HG02938 (cell line): ENCODE measurements at regions not wholly inside any gene's neighbourhood (a gene's known extent, or its start where the extent isn't known, plus 50 kb on each side); places are given as distances from the start of the nearest gene placed in this dataset.
"Not testable (repeated sequence)": the region's sequence is repeated elsewhere in the genome, so short reads cannot be mapped to it uniquely, and the experiment has no call there.

ENCODE experiments used
- ATAC-seq: cut with Tn5 transposase; IDR thresholded peaks from one replicate; pipeline ENCODE4 v1.9.1; 2021; ENCODE audit warnings: mild to moderate bottlenecking, moderate library complexity; ENCODE audit not compliant: unreplicated experiment

DNA sequence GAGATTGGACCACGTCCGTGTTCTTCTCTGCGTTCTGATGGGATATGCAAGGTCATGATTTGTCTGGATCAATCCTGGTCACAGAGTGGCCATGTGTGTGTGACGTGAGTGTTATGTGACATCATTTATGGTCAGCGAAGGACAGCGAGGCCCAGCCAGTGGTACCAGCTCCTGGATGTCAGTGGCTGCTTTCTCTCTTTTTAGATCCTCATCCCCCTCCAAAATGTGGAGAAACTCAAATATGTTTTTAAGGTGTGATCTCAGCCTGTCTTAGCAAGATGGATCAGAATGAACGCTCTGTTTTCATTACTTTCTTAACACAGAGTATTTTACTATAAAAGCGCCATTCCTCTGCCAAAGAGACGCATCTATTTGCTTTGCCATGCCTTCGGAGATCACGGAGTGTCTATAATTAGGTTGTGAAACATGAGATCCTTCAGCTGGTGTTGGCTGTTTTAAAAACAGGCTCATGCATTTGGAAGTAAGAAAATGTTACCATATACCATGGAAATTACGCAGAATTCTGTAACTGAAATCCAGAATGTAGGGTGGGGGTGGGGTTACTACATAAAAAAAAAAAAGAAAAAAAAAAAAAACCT, 245.5 kb upstream of the TCERG1L start:
- ATAC-seq = no peak

GRCh38 chr10:131557956-131558355, 246.4 kb upstream of the TCERG1L start:
- not testable (repeated sequence) for ATAC-seq

DNA sequence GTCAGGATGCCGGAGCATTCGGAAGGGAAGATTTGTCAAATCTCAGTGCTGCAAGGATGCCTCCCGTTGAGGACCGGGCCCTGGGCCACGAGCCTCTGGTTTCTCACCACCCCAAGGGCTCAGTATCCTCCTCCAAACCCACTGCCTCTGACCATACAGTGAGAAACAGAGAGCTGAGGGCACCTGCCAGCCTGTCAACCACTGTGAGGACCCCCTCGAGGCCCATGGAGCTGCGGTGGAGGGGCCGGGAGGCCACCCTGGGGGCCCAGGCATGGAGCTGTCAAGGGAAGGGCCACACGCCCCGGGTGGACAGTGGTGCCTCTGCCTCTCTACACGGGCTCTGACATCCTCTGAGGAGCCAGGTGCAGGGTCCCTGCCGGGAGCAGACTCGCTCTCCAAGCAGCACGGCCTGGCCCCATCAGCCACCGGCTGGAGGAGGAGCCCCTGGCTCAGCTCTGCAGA, 248.0 kb upstream of the TCERG1L start:
- no peak for ATAC-seq

GRCh38 chr10:131560166-131560565, 248.6 kb upstream of the TCERG1L start:
- ATAC-seq = no peak

DNA sequence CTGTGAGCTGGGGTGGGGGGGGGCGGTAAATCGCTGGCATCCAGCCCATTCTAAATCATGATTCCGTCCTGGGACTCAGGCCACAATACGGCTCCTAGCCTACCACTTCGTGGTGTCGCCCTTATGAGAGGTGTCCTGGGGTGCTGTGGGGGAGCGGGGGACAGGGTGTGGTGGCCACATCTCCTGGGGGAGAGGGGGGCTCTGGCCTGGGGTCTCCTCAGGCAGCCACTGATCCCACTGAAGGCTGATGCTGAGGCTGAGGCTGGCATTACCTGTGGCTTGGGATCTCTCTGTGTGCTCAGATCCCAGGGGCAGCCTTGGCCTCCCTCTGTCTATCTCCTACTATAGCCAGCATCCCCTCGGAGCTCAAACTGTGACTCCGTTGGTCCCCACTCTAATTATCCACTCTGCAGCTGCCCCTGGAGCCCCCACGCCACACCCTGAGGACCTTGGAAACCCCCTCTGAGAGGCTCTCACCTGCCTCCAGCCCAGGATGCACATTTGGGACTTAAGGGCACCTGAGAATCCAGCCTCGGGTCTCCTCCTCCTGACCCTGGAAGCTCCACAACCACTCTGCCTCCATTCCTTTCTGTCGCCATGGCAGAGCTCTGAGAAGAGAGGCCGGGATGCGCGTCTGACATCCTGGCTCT, 249.3 kb upstream of the TCERG1L start:
- ATAC-seq = no peak

GRCh38 chr10:131561897-131562296, 250.4 kb upstream of the TCERG1L start:
- no peak for ATAC-seq

- no peak for ATAC-seq
Measured at GRCh38 chr10:131563411-131563810, 251.9 kb upstream of the TCERG1L start.

DNA sequence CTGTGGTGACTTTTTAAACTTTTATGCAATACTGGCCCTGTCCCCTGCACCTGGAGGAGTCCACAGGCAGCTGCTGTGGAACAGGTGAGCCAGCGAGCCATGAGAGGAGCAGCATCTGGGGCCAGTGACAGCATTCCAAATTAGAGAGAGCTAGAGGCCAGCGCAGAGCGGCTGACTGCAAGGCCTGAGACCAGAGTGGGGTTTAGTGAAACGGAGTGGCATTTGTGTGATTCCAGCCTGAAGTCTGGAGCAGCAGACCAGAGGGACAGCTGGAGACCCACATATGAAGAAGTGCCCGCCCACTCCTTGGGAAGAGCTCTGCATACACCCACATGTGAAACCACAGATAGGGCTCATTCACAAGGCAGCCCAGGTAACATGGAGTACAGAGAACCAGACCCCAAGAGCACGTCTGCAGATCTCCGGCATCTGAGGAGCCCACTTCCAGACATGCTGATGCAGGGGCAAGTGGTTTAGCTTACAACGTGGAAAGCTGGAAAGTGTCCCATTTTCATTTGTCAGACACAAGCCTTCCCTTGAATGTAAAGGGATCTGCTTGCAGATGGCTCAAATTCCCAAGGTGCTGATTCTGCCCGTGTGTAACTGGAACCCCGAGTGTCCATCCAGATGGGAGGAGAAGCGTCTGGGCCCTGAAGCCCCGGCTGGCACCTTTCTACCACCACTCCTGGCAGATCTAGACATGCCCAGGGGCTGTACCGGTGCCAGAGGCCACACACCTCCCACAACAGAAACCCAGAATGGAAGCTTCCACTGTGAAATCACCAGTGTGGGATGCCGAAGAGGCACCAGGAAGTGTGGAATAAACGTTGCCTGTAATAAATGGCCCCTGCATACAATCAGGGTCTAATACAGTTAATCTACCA, 256.0 kb upstream of the TCERG1L start:
- no peak for ATAC-seq

DNA sequence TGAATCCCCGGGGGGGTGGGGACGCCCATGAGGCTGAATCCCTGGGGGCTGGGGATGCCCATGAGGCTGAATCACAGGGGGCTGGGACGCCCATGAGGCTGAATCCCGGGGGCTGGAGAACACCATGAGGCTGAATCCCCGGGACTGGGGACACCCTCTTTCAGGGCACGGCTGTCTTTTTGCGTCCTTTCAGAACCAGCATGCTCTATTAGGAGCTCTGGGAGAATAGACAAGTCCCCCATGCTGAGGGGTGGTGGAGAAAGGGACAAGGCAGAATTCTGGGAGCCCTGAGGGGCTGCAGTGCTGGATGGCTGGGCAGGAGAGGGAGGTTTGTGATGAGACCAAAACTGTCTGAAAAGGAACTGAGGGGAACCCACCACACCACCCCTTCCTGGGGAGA, 257.3 kb upstream of the TCERG1L start:
- no peak for ATAC-seq

GRCh38 chr10:131569851-131570715, 258.6 kb upstream of the TCERG1L start:
- no peak for ATAC-seq

GRCh38 chr10:131570716-131571307, 259.3 kb upstream of the TCERG1L start:
- no peak for ATAC-seq

DNA sequence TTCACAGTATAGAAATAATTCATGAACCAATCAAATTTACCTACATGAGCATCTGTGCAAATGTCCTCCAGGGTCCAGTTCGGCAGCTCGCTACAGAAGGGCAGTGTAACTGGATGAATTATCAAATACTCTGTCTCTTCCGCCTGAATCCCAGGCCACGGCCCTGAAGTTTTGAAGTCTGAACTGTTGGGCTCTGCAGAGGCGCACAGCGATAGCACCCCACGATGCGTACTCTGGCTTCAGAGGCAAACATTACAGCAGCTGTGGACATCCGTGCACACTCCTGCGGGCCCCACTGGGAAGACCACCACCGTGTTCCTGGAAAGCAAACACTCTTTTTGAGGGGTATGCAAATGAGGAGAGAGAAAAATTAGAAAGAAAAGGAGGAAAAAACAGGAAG, 259.8 kb upstream of the TCERG1L start:
- no peak for ATAC-seq

DNA sequence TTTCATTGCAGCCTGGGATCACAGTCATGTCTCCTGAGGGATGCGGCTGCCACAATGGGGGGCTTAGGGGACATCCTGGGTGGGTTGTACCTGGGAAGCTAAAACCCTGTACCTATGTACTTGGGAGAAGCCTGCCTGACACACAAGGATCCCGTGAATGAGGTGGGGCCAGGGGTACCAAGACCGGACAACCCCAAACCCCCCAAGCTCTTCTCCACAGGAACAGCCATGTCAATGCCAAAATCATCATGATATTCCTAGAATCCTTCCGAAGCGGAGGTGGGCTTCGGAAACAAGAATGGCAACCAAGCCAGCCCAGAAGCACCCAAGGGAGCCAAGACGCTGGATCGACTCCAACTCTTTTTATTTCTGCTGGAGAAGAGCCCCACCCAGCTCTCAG, 260.3 kb upstream of the TCERG1L start:
- no peak for ATAC-seq

DNA sequence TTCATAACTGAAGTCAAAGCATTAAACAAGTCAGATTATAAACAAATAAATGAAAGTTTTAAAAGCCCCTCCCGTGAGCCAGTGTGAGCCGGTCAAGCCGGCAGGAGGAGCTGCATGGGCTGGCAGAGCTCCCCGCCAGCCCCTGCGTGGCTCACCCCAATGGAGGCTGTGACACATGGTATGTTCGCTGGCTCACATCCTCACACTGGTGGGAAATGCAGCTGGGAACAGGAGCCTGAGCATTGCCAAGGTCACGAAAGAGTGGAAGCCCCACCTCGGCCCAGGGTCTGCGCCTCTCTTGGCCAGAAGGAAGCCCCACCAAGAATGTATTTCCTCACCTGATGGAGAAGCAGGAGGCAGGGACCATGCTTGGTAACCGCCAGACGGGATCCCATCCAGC, 261.7 kb upstream of the TCERG1L start:
- no peak for ATAC-seq

DNA sequence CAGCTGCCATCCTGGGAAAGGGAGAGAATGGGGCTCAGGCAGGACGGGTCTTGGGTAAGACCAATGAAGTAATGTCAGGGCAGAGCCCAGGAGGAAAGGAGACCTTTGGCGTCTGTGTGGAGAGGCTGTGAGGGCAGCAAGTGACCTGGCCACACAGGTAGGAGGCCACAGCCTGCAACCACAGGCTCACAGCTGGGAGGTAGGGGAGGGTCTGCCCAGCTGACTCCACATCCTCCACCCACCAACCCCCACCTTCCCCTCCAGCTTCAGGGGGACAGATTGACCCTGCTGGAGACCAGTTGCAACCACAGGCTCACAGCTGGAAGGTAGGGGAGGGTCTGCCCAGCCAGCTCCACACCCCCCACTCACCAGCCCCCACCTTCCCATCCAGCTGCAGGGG, 262.2 kb upstream of the TCERG1L start:
- no peak for ATAC-seq

DNA sequence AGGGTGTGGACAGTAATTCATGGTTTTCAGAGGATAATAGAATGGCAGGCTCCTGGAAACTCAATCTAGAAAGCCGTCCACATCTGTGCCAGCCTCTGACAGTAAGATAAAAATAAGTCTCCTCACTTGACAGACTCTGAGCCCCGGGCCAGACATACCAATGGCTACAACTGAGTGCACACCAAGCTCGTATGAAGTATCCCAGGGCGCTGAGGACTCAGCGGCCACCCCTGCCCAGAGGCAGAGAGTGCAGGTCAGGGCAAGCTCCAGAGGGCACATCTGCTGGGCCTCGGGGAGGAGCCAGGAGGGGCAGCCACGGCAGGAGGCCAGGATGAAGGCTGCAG, 262.8 kb upstream of the TCERG1L start:
- no peak for ATAC-seq

DNA sequence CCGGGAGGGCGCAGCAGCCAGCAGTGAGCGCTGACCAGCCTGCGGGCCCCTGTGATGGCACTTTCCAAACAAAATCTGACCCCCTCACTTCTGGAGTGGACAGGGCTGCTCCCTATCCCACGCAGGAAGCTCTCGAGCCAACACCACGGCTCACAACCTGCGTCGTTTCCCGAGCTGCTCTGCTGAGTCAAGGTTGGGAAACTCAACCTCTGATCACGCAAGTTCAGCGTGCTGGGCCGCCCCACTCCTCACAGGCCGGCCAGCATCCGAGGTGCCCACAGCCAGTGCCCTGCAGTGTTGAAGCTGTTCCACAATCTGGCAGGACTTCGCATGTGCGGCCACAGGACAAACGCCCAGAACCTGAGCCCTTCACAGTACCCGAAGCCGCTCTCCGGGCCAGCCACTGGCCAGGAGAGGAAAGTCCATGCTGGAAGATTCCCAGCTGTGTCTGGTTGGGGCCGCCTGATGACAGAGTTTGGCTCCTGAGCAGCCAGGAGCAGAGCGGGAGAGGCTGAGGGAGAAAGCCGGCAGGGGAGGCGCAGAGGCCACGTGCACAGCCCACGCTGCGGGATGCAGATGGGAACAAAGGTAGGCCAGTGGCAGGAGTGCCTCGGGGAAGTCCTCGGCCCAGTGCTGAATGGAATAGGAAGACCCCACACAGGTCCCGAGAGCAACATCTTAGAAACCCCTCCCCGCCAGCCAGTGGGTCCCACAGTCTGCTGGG, 263.3 kb upstream of the TCERG1L start:
- no peak for ATAC-seq

DNA sequence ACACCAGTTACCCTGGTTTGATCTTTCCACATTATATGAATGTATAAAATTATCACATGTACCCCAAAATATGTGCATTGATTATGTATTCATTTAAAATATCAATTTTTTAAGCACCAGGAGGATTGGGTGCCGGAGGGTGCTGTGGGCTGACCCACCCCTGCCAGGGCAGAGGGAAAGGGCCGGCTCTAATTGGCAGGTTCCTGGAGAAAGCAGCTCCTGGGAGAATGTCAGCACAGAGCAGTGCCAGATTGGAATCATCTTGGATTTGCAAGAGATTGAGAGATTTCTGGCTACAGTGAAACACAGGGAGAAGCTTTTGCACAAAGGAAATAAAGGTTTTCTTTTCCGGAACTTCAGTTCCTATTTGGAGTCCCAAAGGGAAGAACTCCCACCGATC, 264.4 kb upstream of the TCERG1L start:
- ATAC-seq = no peak

GRCh38 chr10:131576341-131577177, 265.0 kb upstream of the TCERG1L start:
- no peak for ATAC-seq
